ENCODE measurements at regions not wholly inside any gene's neighbourhood (a gene's known extent, or its start where the extent isn't known, plus 50 kb on each side); places are given as distances from the start of the nearest gene placed in this dataset.

DNA sequence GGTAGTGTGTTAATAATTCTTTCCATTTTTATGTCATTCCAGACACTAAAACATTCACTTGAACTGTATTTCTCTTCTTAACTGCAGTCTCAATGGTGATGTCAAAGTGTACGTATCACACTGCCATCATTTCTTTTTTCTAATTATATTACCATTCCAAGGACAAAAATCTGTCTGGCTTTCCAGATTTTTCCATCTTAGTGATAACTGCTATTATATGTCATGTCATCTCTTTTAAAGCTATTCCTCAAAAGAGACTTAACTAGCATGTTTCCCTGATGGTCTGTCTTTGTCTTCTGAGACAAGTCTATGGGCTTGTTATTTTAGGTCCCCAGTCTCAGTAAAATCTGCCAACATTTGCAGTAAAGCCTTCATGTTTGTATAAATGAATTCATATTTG lies 1207.1 kb downstream of the PCDH17 start:
- no peak for DNase-seq (ENCODE audit: low read depth in 1 of 2, low spot score in 1 of 2)

DNA sequence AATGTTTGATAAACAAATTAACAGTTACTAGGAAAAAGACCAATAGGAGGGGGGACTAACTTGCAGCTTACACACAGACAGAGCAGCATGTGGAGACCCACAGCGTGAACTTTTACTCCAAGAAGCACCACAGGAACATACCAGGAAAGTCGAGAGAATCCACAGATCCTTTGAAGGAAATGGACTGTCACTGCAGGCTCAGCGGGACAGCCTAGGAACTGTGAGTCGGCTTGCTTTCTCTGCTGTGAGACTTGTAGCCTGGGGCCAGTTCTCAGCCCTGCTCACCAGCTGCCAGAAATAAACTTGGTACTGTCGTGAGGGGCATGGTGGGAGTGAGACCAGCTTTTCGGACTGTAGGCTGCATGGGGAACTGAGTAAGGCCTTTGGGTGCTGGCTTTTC lies 1211.5 kb downstream of the PCDH17 start:
- Histone ChIP-seq H3K27ac (replicated peaks) (no peak overlapping the region), H3K4me3 (replicated peaks; ENCODE audit: insufficient read depth, low read length) (no peak overlapping the region), H3K27me3 (ENCODE audit: insufficient read depth, poor library complexity, severe bottlenecking) (no peaks in the 10 kb centered on the region)
- TF ChIP-seq, protein P1, sequence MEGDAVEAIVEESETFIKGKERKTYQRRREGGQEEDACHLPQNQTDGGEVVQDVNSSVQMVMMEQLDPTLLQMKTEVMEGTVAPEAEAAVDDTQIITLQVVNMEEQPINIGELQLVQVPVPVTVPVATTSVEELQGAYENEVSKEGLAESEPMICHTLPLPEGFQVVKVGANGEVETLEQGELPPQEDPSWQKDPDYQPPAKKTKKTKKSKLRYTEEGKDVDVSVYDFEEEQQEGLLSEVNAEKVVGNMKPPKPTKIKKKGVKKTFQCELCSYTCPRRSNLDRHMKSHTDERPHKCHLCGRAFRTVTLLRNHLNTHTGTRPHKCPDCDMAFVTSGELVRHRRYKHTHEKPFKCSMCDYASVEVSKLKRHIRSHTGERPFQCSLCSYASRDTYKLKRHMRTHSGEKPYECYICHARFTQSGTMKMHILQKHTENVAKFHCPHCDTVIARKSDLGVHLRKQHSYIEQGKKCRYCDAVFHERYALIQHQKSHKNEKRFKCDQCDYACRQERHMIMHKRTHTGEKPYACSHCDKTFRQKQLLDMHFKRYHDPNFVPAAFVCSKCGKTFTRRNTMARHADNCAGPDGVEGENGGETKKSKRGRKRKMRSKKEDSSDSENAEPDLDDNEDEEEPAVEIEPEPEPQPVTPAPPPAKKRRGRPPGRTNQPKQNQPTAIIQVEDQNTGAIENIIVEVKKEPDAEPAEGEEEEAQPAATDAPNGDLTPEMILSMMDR (IDR thresholded peaks at IDR 0.05; ENCODE audit: insufficient read depth, low read length), result no peak
- TF ChIP-seq, protein P2, sequence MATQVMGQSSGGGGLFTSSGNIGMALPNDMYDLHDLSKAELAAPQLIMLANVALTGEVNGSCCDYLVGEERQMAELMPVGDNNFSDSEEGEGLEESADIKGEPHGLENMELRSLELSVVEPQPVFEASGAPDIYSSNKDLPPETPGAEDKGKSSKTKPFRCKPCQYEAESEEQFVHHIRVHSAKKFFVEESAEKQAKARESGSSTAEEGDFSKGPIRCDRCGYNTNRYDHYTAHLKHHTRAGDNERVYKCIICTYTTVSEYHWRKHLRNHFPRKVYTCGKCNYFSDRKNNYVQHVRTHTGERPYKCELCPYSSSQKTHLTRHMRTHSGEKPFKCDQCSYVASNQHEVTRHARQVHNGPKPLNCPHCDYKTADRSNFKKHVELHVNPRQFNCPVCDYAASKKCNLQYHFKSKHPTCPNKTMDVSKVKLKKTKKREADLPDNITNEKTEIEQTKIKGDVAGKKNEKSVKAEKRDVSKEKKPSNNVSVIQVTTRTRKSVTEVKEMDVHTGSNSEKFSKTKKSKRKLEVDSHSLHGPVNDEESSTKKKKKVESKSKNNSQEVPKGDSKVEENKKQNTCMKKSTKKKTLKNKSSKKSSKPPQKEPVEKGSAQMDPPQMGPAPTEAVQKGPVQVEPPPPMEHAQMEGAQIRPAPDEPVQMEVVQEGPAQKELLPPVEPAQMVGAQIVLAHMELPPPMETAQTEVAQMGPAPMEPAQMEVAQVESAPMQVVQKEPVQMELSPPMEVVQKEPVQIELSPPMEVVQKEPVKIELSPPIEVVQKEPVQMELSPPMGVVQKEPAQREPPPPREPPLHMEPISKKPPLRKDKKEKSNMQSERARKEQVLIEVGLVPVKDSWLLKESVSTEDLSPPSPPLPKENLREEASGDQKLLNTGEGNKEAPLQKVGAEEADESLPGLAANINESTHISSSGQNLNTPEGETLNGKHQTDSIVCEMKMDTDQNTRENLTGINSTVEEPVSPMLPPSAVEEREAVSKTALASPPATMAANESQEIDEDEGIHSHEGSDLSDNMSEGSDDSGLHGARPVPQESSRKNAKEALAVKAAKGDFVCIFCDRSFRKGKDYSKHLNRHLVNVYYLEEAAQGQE (IDR thresholded peaks at IDR 0.05; ENCODE audit: insufficient replicate concordance, low read depth), result no peak
- no peak for TF ChIP-seq POLR2AphosphoS5 (IDR thresholded peaks at IDR 0.05; ENCODE audit: low read depth)
- TF ChIP-seq GABPA (IDR thresholded peaks at IDR 0.05; ENCODE audit: low read depth), result no peak
- no peak for TF ChIP-seq SPI1 (IDR thresholded peaks at IDR 0.05; ENCODE audit: borderline replicate concordance, low read depth)
- DNase-seq (ENCODE audit: low read depth in 1 of 2, low spot score in 1 of 2), result no peak

More for the DNA sequence above, 1207.1 kb downstream of the PCDH17 start:
- Histone ChIP-seq H3K4me3 (replicated peaks; ENCODE audit: insufficient read depth, low read length) (no peak overlapping the region), H3K27ac (replicated peaks) (no peak overlapping the region), H3K27me3 (ENCODE audit: insufficient read depth, poor library complexity, severe bottlenecking) (no peaks in the 10 kb centered on the region)
- TF ChIP-seq GABPA (IDR thresholded peaks at IDR 0.05; ENCODE audit: low read depth) (no peak), SPI1 (IDR thresholded peaks at IDR 0.05; ENCODE audit: borderline replicate concordance, low read depth) (no peak), POLR2AphosphoS5 (IDR thresholded peaks at IDR 0.05; ENCODE audit: low read depth) (no peak)
- TF ChIP-seq, protein P2 (IDR thresholded peaks at IDR 0.05; ENCODE audit: insufficient replicate concordance, low read depth), result no peak
- TF ChIP-seq, protein P1 (IDR thresholded peaks at IDR 0.05; ENCODE audit: insufficient read depth, low read length), result no peak

DNA sequence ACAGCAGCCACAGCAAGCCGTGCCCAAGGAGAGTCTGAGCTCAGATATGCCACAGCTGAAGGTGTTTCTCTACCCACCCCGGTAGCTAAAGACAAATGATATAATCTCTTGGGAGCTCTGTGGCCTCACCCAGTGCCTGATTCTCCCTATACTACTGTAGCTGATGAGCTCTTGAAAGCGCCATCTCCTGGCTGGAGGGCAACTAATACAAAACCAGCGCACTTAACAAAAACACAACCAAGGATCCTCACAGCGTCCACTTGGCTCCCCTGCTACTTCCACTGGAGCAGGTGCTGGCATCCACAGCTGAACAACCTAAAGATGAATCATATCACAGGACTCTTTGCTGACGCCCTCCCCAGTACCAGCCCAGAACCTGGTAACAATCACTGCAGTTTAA lies 1212.0 kb downstream of the PCDH17 start:
- Histone ChIP-seq H3K4me3 (replicated peaks; ENCODE audit: insufficient read depth, low read length) (no peak overlapping the region), H3K27ac (replicated peaks) (no peak overlapping the region), H3K27me3 (ENCODE audit: insufficient read depth, poor library complexity, severe bottlenecking) (no peaks in the 10 kb centered on the region)
- DNase-seq (ENCODE audit: low read depth in 1 of 2, low spot score in 1 of 2), result no peak
- TF ChIP-seq SPI1 (IDR thresholded peaks at IDR 0.05; ENCODE audit: borderline replicate concordance, low read depth) (no peak), POLR2AphosphoS5 (IDR thresholded peaks at IDR 0.05; ENCODE audit: low read depth) (no peak), GABPA (IDR thresholded peaks at IDR 0.05; ENCODE audit: low read depth) (no peak)
- TF ChIP-seq, protein P1 (IDR thresholded peaks at IDR 0.05; ENCODE audit: insufficient read depth, low read length), result no peak
- TF ChIP-seq, protein P2 (IDR thresholded peaks at IDR 0.05; ENCODE audit: insufficient replicate concordance, low read depth), result no peak

Measured in HL-60 (cell line).